ENCODE measurements at regions not wholly inside any gene's neighbourhood (a gene's known extent, or its start where the extent isn't known, plus 50 kb on each side); places are given as distances from the start of the nearest gene placed in this dataset.

DNA sequence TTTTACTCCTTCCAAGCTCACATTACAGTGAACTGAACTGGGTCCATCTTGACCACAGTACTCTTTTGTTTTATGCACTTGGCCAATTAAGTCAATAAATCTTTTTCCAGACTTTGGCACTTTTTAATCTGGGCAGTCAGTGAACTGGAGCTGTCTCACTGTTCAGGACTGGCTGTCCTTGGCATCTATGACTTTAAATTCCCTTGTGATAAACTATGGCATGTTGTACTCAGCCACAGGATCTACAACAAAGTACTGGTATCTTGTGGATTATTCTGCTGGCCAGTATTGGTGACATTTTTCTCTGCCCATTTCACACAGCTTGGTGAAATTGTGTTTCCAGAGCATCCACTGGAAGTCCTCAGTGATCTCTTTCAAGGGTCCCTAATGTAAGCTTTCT, 1144.8 kb upstream of the SEMA6A start:
- TF ChIP-seq ARNT (IDR thresholded peaks at IDR 0.05) = no peak
- TF ChIP-seq CTBP1 (IDR thresholded peaks at IDR 0.05; ENCODE audit: borderline replicate concordance) = no peak
- TF ChIP-seq FOXK2 (IDR thresholded peaks at IDR 0.05) = no peak
- no peak for TF ChIP-seq ZNF384 (IDR thresholded peaks at IDR 0.05)
- no peak for TF ChIP-seq FOXA1 (IDR thresholded peaks at IDR 0.05)
- no peak for TF ChIP-seq LEF1 (IDR thresholded peaks at IDR 0.05; ENCODE audit: borderline replicate concordance)
- TF ChIP-seq FOXM1 (IDR thresholded peaks at IDR 0.05; ENCODE audit: borderline replicate concordance) = no peak
- no peak for TF ChIP-seq NFRKB (IDR thresholded peaks at IDR 0.05)
- no peak for TF ChIP-seq SP1 (IDR thresholded peaks at IDR 0.05)
- TF ChIP-seq L3MBTL2 (conservative IDR thresholded peaks at IDR 0.05) = no peak
- no peak for TF ChIP-seq ELF4 (IDR thresholded peaks at IDR 0.05)
- TF ChIP-seq PKNOX1 (IDR thresholded peaks at IDR 0.05) = no peak
- no peak for TF ChIP-seq SUZ12 (IDR thresholded peaks at IDR 0.05)

Measured in HEK293T (cell line).